ENCODE measurements at regions not wholly inside any gene's neighbourhood (a gene's known extent, or its start where the extent isn't known, plus 50 kb on each side); places are given as distances from the start of the nearest gene placed in this dataset.
A peak's percentile ranks its signal among the peaks of the same experiment; 100 is the strongest.

DNA sequence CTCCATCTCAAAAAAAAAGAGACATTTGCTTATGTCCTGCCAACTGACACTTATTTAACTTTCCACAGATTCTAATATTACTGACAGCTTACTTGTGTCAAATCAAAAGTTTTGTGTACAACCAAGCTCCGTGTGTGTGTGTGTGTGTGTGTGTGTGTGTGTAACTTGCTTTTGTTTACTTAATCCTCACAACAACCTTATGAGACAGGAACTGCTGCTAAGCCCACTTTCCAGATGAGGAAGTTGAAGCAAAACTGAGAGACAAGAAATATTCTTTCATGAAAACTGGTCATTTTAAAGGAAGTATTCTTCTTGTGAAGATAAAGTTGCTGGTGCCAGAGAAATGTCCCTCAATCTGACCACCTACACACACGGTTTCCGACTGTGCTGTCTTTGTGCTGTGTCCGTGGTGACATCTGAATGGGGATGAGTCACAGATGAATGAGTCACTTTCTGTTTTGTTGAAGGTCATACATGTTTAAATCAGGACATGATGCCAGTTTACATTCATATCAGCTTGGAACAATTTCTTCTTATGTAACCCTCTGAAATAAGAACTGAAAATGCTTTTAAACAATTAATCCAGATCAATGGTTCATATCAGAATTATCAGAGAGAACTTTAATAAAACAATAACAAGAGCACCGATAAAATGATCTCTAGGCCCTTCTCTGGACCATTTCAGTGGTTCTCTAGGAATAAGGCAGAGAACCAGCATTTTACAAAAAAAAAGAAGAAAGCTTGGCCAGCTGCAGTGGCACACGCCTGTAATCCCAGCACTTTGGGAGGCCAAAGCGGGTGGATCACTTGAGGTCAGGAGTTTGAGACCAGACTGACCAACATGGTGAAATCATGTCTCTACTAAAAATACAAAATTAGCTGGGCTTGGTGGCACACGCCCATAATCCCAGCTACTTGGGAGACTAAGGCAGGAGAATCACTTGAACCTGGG lies 95.5 kb downstream of the THNSL2 start:
- H3K27me3 Mint-ChIP-seq (ENCODE audit: low read depth), result peaks cover 2% of the 10 kb centered on the region; the same call in 1 of the 2 replicates
- H3K4me3 Mint-ChIP-seq, result no peak overlapping the region
- peak; percentile 57; the same call in 1 of the 2 replicates for TF ChIP-seq GABPB1 (CRISPR knock-in tag; IDR thresholded peaks at IDR 0.05)
- TF ChIP-seq EMX1 (CRISPR knock-in tag; IDR thresholded peaks at IDR 0.05), result no peak
- H3K36me3 Mint-ChIP-seq, result peaks cover 6% of the 10 kb centered on the region; the same call in 1 of the 2 replicates
- CTCF ChIA-PET, result interaction anchor here (1.1 kb wide), 1 partner anchor 74 kb away, joined by 4 read pairs; no protein-coding TSS in a partner anchor
- peaks cover 21% of the 10 kb centered on the region for H3K9me3 Mint-ChIP-seq
- no peak overlapping the region for H3K27ac Mint-ChIP-seq
- DNase-seq (ENCODE audit: low spot score) (no peak), ATAC-seq (no peak)
- POLR2A ChIA-PET, result interaction anchor here (0.6 kb wide), 1 partner anchor 14 kb away, joined by 4 read pairs; no protein-coding TSS in a partner anchor
- 0 out of 2 replicates have a peak, but pooled peaks cover 3% of the 10 kb centered on the region for H3K4me1 Mint-ChIP-seq

- Mint-ChIP-seq H3K27me3 (ENCODE audit: low read depth) (0 out of 2 replicates have a peak, but pooled peaks cover 2% of the 10 kb centered on the region), H3K9me3 (peaks cover 10% of the 10 kb centered on the region), H3K27ac (no peak overlapping the region), H3K36me3 (no peaks in the 10 kb centered on the region), H3K4me1 (0 out of 2 replicates have a peak, but pooled peaks cover 3% of the 10 kb centered on the region), H3K4me3 (no peak overlapping the region)
- DNase-seq (ENCODE audit: low spot score), result no peak
- ChIA-PET POLR2A (no interaction called here), CTCF (no interaction called here)
- TF ChIP-seq TCF7 (CRISPR knock-in tag; IDR thresholded peaks at IDR 0.05; ENCODE audit: low read depth), result no peak
- TF ChIP-seq PRRX2 (CRISPR knock-in tag; IDR thresholded peaks at IDR 0.05), result no peak
- no peak for TF ChIP-seq KAT7 (CRISPR knock-in tag; IDR thresholded peaks at IDR 0.05; ENCODE audit: borderline replicate concordance)
- TF ChIP-seq CREB1 (CRISPR knock-in tag; IDR thresholded peaks at IDR 0.05), result no peak
- no peak for TF ChIP-seq ZNF532 (CRISPR knock-in tag; IDR thresholded peaks at IDR 0.05; ENCODE audit: borderline replicate concordance)
- TF ChIP-seq STAT6 (CRISPR knock-in tag; conservative IDR thresholded peaks at IDR 0.05; ENCODE audit: low read depth), result no peak
- TF ChIP-seq GRHL2 (CRISPR knock-in tag; IDR thresholded peaks at IDR 0.05; ENCODE audit: insufficient replicate concordance, severe bottlenecking), result no peak
- no peak for TF ChIP-seq ESRRA (CRISPR knock-in tag; IDR thresholded peaks at IDR 0.05; ENCODE audit: borderline replicate concordance)
- TF ChIP-seq GTF2I (CRISPR knock-in tag; conservative IDR thresholded peaks at IDR 0.05), result no peak
- no peak for TF ChIP-seq FOXK1 (CRISPR knock-in tag; IDR thresholded peaks at IDR 0.05)
- TF ChIP-seq ERG (CRISPR knock-in tag; IDR thresholded peaks at IDR 0.05), result no peak
- no peak for TF ChIP-seq ELF4 (CRISPR knock-in tag; IDR thresholded peaks at IDR 0.05; ENCODE audit: low read depth)
- no peak for TF ChIP-seq NFYB (CRISPR knock-in tag; conservative IDR thresholded peaks at IDR 0.05; ENCODE audit: low read depth)
- TF ChIP-seq MYBL2 (CRISPR knock-in tag; IDR thresholded peaks at IDR 0.05), result no peak
- no peak for TF ChIP-seq ZNF423 (CRISPR knock-in tag; IDR thresholded peaks at IDR 0.05)
- TF ChIP-seq NFE2L1 (CRISPR knock-in tag; IDR thresholded peaks at IDR 0.05), result no peak
- TF ChIP-seq, protein P1, sequence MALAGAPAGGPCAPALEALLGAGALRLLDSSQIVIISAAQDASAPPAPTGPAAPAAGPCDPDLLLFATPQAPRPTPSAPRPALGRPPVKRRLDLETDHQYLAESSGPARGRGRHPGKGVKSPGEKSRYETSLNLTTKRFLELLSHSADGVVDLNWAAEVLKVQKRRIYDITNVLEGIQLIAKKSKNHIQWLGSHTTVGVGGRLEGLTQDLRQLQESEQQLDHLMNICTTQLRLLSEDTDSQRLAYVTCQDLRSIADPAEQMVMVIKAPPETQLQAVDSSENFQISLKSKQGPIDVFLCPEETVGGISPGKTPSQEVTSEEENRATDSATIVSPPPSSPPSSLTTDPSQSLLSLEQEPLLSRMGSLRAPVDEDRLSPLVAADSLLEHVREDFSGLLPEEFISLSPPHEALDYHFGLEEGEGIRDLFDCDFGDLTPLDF (CRISPR knock-in tag; IDR thresholded peaks at IDR 0.05), result no peak
- TF ChIP-seq OVOL2 (CRISPR knock-in tag; IDR thresholded peaks at IDR 0.05; ENCODE audit: borderline replicate concordance), result no peak
- no peak for ATAC-seq
These were observed 93.7 kb downstream of the THNSL2 start for GRCh38 chr2:88263861-88264260.
